Endothelial cell (in vitro differentiated cells): ENCODE measurements at regions not wholly inside any gene's neighbourhood (a gene's known extent, or its start where the extent isn't known, plus 50 kb on each side); places are given as distances from the start of the nearest gene placed in this dataset.
A peak's percentile ranks its signal among the peaks of the same experiment; 100 is the strongest.

Source experiments
- DNase-seq: peaks from one replicate; pipeline ENCODE4 v3.0.0; 2021; ENCODE audit warnings: low spot score
- H3K27ac Mint-ChIP-seq: one replicate; pipeline ENCODE4 v1.8.0; 2021; ENCODE audit warnings: mixed read lengths, inconsistent platforms; ENCODE audit not compliant: unreplicated experiment
- H3K27me3 Mint-ChIP-seq: one replicate; pipeline ENCODE4 v1.8.0; 2021; ENCODE audit warnings: mild to moderate bottlenecking, moderate library complexity, mixed read lengths, inconsistent platforms; ENCODE audit not compliant: unreplicated experiment
- H3K36me3 Mint-ChIP-seq: one replicate; pipeline ENCODE4 v1.8.0; 2021; ENCODE audit warnings: mild to moderate bottlenecking, low read depth, mixed read lengths, inconsistent platforms; ENCODE audit not compliant: unreplicated experiment
- H3K4me1 Mint-ChIP-seq: one replicate; pipeline ENCODE4 v1.8.0; 2021; ENCODE audit warnings: mild to moderate bottlenecking, mixed read lengths, inconsistent platforms; ENCODE audit not compliant: unreplicated experiment
- H3K4me3 Mint-ChIP-seq: one replicate; pipeline ENCODE4 v1.8.0; 2021; ENCODE audit warnings: mild to moderate bottlenecking, mixed read lengths, inconsistent platforms; ENCODE audit not compliant: unreplicated experiment
- H3K9me3 Mint-ChIP-seq: one replicate; pipeline ENCODE4 v1.8.0; 2021; ENCODE audit warnings: mixed read lengths, inconsistent platforms; ENCODE audit not compliant: unreplicated experiment
- TF ChIP-seq, protein P1 (sequence below): fragments of 200-600 bp; sonication (generic); IDR thresholded peaks from one replicate; pipeline ENCODE4 v1.5.0; 2021; ENCODE audit warnings: antibody characterized with exemption; ENCODE audit not compliant: unreplicated experiment

DNA sequence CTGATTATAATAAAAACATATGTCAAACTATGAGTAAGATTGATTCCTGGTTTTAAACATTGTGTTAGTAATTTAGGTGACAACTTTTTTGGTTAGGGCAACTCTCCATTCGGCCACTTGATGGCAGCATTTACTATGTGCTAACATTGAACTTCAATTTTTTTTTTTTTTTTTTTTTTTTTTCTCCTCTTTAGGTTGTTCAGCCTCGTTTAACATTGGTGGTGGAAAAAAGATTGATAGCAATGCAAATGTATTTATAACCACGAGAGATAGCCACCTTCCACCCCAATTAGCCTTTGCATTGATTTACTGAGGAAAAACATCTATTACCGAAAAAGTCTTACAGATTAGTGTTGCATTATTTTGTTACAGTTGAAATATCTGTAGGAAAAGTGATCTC lies 159.1 kb downstream of the CSNK1G3 start:
- Mint-ChIP-seq H3K4me1 (peaks cover 5% of the 10 kb centered on the region), H3K36me3 (no peaks in the 10 kb centered on the region), H3K4me3 (no peak overlapping the region), H3K27ac (no peak overlapping the region), H3K9me3 (no peaks in the 10 kb centered on the region), H3K27me3 (no peaks in the 10 kb centered on the region)
- TF ChIP-seq, protein P1, sequence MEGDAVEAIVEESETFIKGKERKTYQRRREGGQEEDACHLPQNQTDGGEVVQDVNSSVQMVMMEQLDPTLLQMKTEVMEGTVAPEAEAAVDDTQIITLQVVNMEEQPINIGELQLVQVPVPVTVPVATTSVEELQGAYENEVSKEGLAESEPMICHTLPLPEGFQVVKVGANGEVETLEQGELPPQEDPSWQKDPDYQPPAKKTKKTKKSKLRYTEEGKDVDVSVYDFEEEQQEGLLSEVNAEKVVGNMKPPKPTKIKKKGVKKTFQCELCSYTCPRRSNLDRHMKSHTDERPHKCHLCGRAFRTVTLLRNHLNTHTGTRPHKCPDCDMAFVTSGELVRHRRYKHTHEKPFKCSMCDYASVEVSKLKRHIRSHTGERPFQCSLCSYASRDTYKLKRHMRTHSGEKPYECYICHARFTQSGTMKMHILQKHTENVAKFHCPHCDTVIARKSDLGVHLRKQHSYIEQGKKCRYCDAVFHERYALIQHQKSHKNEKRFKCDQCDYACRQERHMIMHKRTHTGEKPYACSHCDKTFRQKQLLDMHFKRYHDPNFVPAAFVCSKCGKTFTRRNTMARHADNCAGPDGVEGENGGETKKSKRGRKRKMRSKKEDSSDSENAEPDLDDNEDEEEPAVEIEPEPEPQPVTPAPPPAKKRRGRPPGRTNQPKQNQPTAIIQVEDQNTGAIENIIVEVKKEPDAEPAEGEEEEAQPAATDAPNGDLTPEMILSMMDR, result peak; percentile 91
- DNase-seq, result peak; percentile 60
